ENCODE measurements at regions not wholly inside any gene's neighbourhood (a gene's known extent, or its start where the extent isn't known, plus 50 kb on each side); places are given as distances from the start of the nearest gene placed in this dataset.

DNA sequence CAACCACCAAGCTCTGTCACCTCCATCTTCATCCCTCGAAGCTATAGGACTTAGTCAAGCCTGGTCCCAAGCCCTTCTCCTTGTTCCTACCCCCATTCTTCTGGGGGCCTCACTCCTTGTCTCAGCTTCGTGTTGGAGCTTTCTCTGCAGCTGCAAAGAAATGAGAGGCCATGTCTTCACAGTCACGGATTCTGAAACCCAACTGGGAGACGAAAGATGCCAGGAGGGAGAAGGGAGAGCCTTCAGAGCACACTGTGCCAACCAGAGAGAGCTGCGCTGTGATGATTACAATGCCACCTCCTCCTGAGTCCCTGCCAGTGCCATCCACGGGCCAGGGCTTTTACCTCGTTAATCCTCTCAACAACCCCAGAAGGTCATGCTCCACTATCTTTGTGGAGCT, 469.3 kb downstream of the TBC1D22A start:
- H3K4me3 Mint-ChIP-seq: no peak overlapping the region
- peaks cover 2% of the 10 kb centered on the region for H3K9me3 Mint-ChIP-seq

DNA sequence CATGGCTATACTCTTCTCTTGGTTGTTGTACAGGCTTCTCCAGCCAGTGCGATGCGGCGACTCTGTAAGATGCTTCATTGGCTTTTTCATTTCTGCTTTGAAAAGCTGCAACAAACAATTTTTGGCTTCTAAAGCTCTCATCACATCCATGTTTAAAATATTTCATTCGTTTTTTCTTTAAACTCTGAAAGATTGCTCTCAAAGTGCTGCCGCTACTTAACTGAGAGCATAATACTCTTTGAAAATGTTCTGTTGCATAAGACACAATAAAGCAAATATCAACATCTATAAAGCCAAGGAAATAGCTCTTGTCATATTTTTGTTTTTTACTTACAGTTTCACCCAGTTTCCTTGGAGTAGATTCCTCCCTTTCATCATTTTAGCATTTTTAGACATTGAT, 468.3 kb downstream of the TBC1D22A start:
- H3K9me3 Mint-ChIP-seq: peaks cover 2% of the 10 kb centered on the region
- H3K27me3 Mint-ChIP-seq (ENCODE audit: low read depth): peaks cover 32% of the 10 kb centered on the region

More for the DNA sequence above, 469.3 kb downstream of the TBC1D22A start:
- TF ChIP-seq, protein P1, sequence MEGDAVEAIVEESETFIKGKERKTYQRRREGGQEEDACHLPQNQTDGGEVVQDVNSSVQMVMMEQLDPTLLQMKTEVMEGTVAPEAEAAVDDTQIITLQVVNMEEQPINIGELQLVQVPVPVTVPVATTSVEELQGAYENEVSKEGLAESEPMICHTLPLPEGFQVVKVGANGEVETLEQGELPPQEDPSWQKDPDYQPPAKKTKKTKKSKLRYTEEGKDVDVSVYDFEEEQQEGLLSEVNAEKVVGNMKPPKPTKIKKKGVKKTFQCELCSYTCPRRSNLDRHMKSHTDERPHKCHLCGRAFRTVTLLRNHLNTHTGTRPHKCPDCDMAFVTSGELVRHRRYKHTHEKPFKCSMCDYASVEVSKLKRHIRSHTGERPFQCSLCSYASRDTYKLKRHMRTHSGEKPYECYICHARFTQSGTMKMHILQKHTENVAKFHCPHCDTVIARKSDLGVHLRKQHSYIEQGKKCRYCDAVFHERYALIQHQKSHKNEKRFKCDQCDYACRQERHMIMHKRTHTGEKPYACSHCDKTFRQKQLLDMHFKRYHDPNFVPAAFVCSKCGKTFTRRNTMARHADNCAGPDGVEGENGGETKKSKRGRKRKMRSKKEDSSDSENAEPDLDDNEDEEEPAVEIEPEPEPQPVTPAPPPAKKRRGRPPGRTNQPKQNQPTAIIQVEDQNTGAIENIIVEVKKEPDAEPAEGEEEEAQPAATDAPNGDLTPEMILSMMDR (conservative IDR thresholded peaks at IDR 0.05): no peak
- Mint-ChIP-seq H3K4me1 (no peaks in the 10 kb centered on the region), H3K27me3 (ENCODE audit: low read depth) (peaks cover 29% of the 10 kb centered on the region), H3K27ac (ENCODE audit: unreplicated experiment) (no peak overlapping the region), H3K36me3 (ENCODE audit: low read depth) (no peaks in the 10 kb centered on the region)
- no peak for DNase-seq (ENCODE audit: low read depth, low spot score)

DNA sequence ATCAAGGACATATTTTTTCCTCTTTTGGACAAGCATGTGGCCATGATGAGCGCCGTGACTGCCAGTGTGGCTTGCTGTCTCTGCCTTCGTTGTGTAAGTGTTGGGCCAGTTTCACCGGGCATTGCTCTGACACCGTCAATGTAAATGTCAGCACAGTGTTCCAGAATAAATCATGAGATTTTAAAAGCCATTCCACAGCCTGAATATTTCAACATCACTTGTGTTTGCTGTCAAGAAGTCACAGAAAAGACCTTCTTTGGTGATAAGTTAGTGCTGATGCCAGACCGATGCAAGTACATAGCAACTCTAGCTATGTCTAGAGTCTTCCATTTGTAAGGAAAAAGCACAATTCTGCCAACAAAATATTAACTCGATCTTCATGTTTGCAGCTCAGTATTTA, 467.8 kb downstream of the TBC1D22A start:
- Mint-ChIP-seq H3K27me3 (ENCODE audit: low read depth) (peaks cover 32% of the 10 kb centered on the region), H3K36me3 (ENCODE audit: low read depth) (no peaks in the 10 kb centered on the region), H3K4me3 (no peak overlapping the region), H3K27ac (ENCODE audit: unreplicated experiment) (no peak overlapping the region), H3K4me1 (no peaks in the 10 kb centered on the region), H3K9me3 (peaks cover 2% of the 10 kb centered on the region)
- DNase-seq (ENCODE audit: low read depth, low spot score): no peak
- TF ChIP-seq, protein P1 (conservative IDR thresholded peaks at IDR 0.05): no peak

More for the DNA sequence above, 468.3 kb downstream of the TBC1D22A start:
- Mint-ChIP-seq H3K4me1 (no peaks in the 10 kb centered on the region), H3K36me3 (ENCODE audit: low read depth) (no peaks in the 10 kb centered on the region), H3K27ac (ENCODE audit: unreplicated experiment) (no peak overlapping the region), H3K4me3 (no peak overlapping the region)
- no peak for DNase-seq (ENCODE audit: low read depth, low spot score)
- TF ChIP-seq, protein P1 (conservative IDR thresholded peaks at IDR 0.05): no peak

DNA sequence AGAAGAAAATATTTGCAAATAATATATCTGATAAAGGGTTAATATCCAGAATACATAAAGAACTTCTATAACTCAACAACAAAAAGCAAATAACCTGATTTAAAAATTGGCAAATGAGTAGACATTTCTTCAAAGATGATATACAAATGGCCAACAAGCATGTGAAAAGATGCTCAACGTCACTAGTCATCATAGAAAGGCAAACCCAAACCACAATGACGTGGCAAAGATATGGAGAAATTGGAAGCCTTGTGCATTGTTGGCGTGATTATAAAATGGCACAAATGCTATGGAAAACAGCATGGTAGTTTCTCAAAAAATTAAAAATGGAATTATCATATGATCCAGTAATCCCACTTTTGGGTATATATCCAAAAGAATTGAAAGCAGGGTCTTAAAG, 466.3 kb downstream of the TBC1D22A start:
- H3K27ac Mint-ChIP-seq (ENCODE audit: unreplicated experiment): no peak overlapping the region
- peaks cover 4% of the 10 kb centered on the region for H3K9me3 Mint-ChIP-seq
- no peaks in the 10 kb centered on the region for H3K36me3 Mint-ChIP-seq (ENCODE audit: low read depth)
- no peaks in the 10 kb centered on the region for H3K4me1 Mint-ChIP-seq
- no peak overlapping the region for H3K4me3 Mint-ChIP-seq
- H3K27me3 Mint-ChIP-seq (ENCODE audit: low read depth): peaks cover 38% of the 10 kb centered on the region
- DNase-seq (ENCODE audit: low read depth, low spot score): no peak
- TF ChIP-seq, protein P1 (conservative IDR thresholded peaks at IDR 0.05): no peak

DNA sequence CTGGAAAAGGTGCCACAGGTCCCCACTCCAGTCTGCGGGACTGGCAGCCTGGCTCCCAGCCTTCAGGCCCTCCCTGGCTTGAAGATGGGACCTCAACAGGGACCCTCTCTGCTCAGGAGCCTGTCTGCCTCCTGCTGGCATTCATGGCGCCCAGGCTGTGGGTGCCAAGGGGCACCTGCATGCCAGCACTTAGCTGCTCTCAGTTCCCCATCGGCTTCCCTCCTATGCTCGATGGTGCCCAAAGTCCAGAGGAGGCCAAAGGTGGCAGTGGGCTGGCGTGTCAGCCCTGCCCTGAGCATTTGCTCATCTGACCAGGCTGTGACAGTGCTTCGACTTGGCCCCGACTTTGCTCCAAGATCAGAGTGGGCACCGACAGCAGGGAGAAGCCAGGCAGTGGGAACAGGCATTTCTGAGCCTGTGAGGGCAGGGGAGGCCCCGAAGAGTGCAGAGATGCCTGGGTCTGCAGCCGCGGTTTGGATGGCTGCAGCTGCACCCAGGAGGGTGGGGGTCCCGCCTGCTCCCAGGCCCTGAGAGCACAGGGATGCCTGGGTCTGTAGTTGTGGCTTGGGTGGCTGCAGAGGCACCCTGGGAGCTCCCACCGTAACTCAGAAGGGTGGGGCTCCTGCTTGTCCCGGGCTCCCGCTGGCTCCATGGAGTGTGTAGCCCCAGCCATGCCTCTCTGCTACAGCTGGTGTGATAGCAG, 463.6 kb downstream of the TBC1D22A start:
- DNase-seq (ENCODE audit: low read depth, low spot score): no peak
- TF ChIP-seq, protein P1 (conservative IDR thresholded peaks at IDR 0.05): no peak
- H3K27ac Mint-ChIP-seq (ENCODE audit: unreplicated experiment): no peak overlapping the region
- H3K4me1 Mint-ChIP-seq: no peaks in the 10 kb centered on the region
- no peaks in the 10 kb centered on the region for H3K36me3 Mint-ChIP-seq (ENCODE audit: low read depth)
- H3K9me3 Mint-ChIP-seq: peaks cover 8% of the 10 kb centered on the region
- H3K4me3 Mint-ChIP-seq: no peak overlapping the region
- H3K27me3 Mint-ChIP-seq (ENCODE audit: low read depth): peaks cover 42% of the 10 kb centered on the region

Data from neural crest cell (in vitro differentiated cells).